ENCODE measurements at regions not wholly inside any gene's neighbourhood (a gene's known extent, or its start where the extent isn't known, plus 50 kb on each side); places are given as distances from the start of the nearest gene placed in this dataset.

DNA sequence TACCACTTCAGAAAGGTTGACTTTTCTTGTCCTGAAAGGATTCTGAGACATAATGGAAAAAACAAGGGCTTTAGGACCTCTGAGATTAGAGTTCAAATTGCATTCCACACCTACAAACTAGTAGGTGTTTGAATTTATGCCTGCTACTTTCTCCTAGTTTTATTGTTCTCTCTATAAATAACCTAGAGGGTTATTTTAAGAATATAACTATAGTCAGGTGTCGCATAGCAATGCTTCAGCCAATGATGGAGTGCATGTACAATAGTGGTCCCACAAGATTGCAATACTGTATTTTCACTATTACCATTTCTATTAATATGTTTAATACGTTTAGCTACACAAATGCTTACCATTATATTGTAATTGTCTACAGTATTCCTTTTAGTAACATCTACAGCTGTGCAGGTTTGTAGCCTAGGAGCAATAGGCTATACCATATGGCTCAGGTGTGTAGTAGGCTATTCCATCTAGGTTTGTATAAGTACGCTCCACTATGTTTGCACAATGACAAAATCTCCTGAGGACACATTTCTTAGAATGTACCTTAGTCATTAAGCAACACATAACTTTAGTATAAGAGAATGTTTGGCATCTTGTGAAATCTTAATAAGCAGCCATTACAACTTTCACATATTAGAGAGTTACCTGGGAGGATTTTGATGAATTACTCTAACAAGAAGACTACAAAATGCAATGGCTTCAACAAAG is 1352.5 kb downstream of the ZPLD1 start:
- no peak overlapping the region for H3K4me3 ChIP-seq
- H3K36me3 ChIP-seq, result no peaks in the 10 kb centered on the region
- intact Hi-C loops (cut with DNase I), result no loop called here
- no peak overlapping the region for H3K27ac ChIP-seq
- WGBS, 2 donors, result 65 to 66% methylated on average over 3 of the region's 3 CpGs
- TF ChIP-seq POLR2A (IDR thresholded peaks at IDR 0.05), result no peak
- TF ChIP-seq, protein P1, sequence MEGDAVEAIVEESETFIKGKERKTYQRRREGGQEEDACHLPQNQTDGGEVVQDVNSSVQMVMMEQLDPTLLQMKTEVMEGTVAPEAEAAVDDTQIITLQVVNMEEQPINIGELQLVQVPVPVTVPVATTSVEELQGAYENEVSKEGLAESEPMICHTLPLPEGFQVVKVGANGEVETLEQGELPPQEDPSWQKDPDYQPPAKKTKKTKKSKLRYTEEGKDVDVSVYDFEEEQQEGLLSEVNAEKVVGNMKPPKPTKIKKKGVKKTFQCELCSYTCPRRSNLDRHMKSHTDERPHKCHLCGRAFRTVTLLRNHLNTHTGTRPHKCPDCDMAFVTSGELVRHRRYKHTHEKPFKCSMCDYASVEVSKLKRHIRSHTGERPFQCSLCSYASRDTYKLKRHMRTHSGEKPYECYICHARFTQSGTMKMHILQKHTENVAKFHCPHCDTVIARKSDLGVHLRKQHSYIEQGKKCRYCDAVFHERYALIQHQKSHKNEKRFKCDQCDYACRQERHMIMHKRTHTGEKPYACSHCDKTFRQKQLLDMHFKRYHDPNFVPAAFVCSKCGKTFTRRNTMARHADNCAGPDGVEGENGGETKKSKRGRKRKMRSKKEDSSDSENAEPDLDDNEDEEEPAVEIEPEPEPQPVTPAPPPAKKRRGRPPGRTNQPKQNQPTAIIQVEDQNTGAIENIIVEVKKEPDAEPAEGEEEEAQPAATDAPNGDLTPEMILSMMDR (IDR thresholded peaks at IDR 0.05), result no peak
- H3K4me1 ChIP-seq, result no peaks in the 10 kb centered on the region
- no peaks in the 10 kb centered on the region for H3K27me3 ChIP-seq
- no peak for DNase-seq
- no peaks in the 10 kb centered on the region for H3K9me3 ChIP-seq

DNA sequence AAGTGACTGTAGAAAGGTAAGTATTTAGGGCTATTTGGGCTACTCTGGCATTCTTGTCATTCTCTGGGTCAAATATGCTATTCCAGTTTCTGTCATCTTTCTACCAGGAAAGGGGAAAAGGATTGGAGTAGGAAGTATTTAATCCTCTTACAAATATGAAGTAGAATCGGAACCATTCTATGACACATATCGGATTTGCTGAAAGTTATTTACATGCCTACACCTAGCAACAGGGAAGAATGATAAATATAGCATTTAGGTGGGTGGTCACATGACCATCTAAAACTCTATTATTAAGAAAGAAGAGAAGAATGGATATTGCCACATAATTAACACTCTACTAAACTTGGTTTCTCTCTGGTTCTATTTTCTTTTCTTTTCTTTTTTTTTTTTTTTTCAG is 1353.1 kb downstream of the ZPLD1 start:
- WGBS, 2 donors, result 38 to 56% methylated on average over 2 of the region's 2 CpGs
- Histone ChIP-seq H3K4me1 (no peaks in the 10 kb centered on the region), H3K9me3 (no peaks in the 10 kb centered on the region), H3K4me3 (no peak overlapping the region), H3K36me3 (no peaks in the 10 kb centered on the region), H3K27ac (no peak overlapping the region), H3K27me3 (no peaks in the 10 kb centered on the region)
- intact Hi-C loops (cut with DNase I), result no loop called here
- DNase-seq, result no peak
- TF ChIP-seq, protein P1 (IDR thresholded peaks at IDR 0.05), result no peak
- TF ChIP-seq POLR2A (IDR thresholded peaks at IDR 0.05), result no peak

DNA sequence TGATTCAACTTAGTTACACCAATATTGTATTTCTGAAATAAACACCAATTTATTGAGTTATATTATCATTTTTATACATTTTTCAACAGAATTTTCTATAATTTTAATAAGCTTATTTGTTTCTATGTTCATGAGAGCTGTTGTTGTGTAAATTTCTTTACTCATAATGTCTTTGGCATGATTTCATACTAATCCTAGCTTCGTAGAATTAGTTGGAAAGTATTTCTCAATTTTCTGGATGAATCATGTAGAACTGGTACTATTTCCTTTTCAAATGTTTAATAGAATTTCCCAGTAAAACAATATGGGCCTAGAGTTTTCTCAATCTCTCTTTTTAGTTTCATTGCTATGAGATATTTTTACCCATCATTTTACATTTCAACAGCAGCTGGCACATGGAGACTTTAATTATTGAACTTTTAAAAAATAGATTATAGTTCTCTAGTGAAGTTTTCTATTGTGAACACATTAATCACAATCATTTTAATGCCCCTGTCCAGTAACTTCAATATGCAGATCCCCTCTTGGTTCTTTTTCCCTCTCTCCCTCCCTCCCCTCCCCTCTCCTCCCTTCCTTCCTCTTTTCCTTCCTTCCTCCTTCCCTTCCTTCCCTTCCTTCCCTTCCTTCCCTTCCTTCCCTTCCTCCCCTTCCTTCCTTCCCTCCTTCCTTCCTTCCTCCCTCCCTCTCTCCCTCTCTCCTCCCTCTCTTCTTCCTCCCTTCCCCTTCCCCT is 1357.1 kb downstream of the ZPLD1 start:
- no peaks in the 10 kb centered on the region for H3K27me3 ChIP-seq
- H3K9me3 ChIP-seq, result no peaks in the 10 kb centered on the region
- 36 to 42% methylated on average over 1 of the region's 1 CpG for WGBS, 2 donors
- TF ChIP-seq, protein P1 (IDR thresholded peaks at IDR 0.05), result no peak
- TF ChIP-seq POLR2A (IDR thresholded peaks at IDR 0.05), result no peak
- H3K27ac ChIP-seq, result no peak overlapping the region
- no peaks in the 10 kb centered on the region for H3K4me1 ChIP-seq
- intact Hi-C loops (cut with DNase I), result no loop called here
- no peak for DNase-seq
- H3K4me3 ChIP-seq, result no peak overlapping the region
- no peaks in the 10 kb centered on the region for H3K36me3 ChIP-seq

DNA sequence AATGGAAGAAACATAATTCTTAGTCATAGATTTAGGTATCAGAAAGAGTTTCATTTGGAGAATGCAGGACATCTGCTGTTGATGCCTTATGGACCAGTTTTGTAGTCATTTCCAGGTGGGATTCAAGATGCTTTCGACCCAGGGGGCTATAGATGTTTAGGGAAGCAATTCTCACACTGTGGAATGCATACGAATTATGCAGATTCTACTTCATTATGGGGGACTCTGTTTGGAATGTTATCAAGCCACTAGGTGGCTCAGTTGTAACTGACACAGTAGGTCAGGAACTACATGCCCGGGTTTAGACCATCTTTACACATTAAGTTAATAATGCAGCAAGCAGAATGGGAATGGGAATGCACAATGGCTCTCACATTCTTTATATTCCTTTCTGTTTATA is 1359.8 kb downstream of the ZPLD1 start:
- Histone ChIP-seq H3K27ac (no peak overlapping the region), H3K4me1 (no peaks in the 10 kb centered on the region), H3K4me3 (no peak overlapping the region), H3K36me3 (no peaks in the 10 kb centered on the region), H3K27me3 (no peaks in the 10 kb centered on the region), H3K9me3 (no peaks in the 10 kb centered on the region)
- DNase-seq, result no peak
- TF ChIP-seq POLR2A (IDR thresholded peaks at IDR 0.05), result no peak
- TF ChIP-seq, protein P1 (IDR thresholded peaks at IDR 0.05), result no peak
- intact Hi-C loops (cut with DNase I), result no loop called here
- 20 to 29% methylated on average over 3 of the region's 3 CpGs for WGBS, 2 donors

DNA sequence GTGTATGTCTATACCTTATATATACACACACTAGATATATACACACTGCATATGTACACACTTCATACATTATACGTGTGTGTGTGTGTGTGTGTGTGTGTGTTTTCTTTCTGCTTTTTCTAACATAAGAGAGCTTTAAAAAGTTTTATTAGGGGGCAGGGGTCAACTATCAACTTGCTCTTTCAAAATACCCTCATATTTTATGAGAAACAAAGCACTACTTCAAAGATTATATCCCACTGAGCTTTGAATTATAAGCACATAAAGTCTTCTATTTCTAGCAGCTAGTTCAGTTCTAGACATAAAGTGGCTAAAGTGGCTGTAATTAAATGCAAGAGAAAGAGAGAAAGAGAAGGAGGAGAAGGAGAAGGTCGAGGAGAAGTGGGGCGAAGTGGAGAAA is 1361.3 kb downstream of the ZPLD1 start:
- Histone ChIP-seq H3K4me1 (no peaks in the 10 kb centered on the region), H3K4me3 (no peak overlapping the region), H3K36me3 (no peaks in the 10 kb centered on the region), H3K27ac (no peak overlapping the region), H3K27me3 (no peaks in the 10 kb centered on the region), H3K9me3 (no peaks in the 10 kb centered on the region)
- intact Hi-C loops (cut with DNase I), result no loop called here
- TF ChIP-seq, protein P1 (IDR thresholded peaks at IDR 0.05), result no peak
- TF ChIP-seq POLR2A (IDR thresholded peaks at IDR 0.05), result no peak
- DNase-seq, result no peak
- 54 to 56% methylated on average over 3 of the region's 3 CpGs for WGBS, 2 donors
